Activated gamma-delta T cell treated with anti-CD3 and anti-CD28 coated beads, Interleukin-2, amount 50 U/mL, for 16 hours (primary cell): ENCODE measurements at regions not wholly inside any gene's neighbourhood (a gene's known extent, or its start where the extent isn't known, plus 50 kb on each side); places are given as distances from the start of the nearest gene placed in this dataset.
"Not testable (repeated sequence)": the region's sequence is repeated elsewhere in the genome, so short reads cannot be mapped to it uniquely, and the experiment has no call there.

ENCODE experiments used
- DNase-seq: peaks from one replicate; pipeline ENCODE4 v3.0.0-alpha.2; 2020; ENCODE audit warnings: low read depth

GRCh38 chr9:108031221-108031620 is 541.7 kb upstream of the KLF4 start:
- DNase-seq: not testable (repeated sequence)

- not testable (repeated sequence) for DNase-seq
Measured at GRCh38 chr9:108026718-108027117, 537.1 kb upstream of the KLF4 start.

- no peak for DNase-seq
Measured at GRCh38 chr9:108024604-108025003, 535.0 kb upstream of the KLF4 start.

- no peak for DNase-seq
Measured at GRCh38 chr9:108022246-108022935, 532.8 kb upstream of the KLF4 start.

- DNase-seq: no peak
Measured at GRCh38 chr9:108021096-108021710, 531.6 kb upstream of the KLF4 start.

- no peak for DNase-seq
Measured at GRCh38 chr9:108019821-108020220, 530.3 kb upstream of the KLF4 start.

GRCh38 chr9:108017671-108018070 is 528.1 kb upstream of the KLF4 start:
- no peak for DNase-seq

- no peak for DNase-seq
Measured at GRCh38 chr9:108016446-108016845, 526.9 kb upstream of the KLF4 start.

- no peak for DNase-seq
Measured at GRCh38 chr9:108015690-108016089, 526.1 kb upstream of the KLF4 start.

GRCh38 chr9:108014353-108014752 is 524.8 kb upstream of the KLF4 start:
- DNase-seq: no peak

GRCh38 chr9:108012886-108013665 is 523.5 kb upstream of the KLF4 start:
- no peak for DNase-seq

- no peak for DNase-seq
Measured at GRCh38 chr9:108012405-108012804, 522.8 kb upstream of the KLF4 start.

GRCh38 chr9:108003526-108003925 is 514.0 kb upstream of the KLF4 start:
- no peak for DNase-seq

GRCh38 chr9:108002371-108002956 is 512.9 kb upstream of the KLF4 start:
- no peak for DNase-seq

- no peak for DNase-seq
Measured at GRCh38 chr9:108001237-108001636, 511.7 kb upstream of the KLF4 start.

GRCh38 chr9:107999890-108000289 is 510.3 kb upstream of the KLF4 start:
- DNase-seq: no peak

- no peak for DNase-seq
Measured at GRCh38 chr9:107999011-107999410, 509.4 kb upstream of the KLF4 start.

- DNase-seq: no peak
Measured at GRCh38 chr9:107994648-107995047, 505.1 kb upstream of the KLF4 start.

GRCh38 chr9:107992271-107992670 is 502.7 kb upstream of the KLF4 start:
- DNase-seq: no peak

- no peak for DNase-seq
Measured at GRCh38 chr9:107991581-107991980, 502.0 kb upstream of the KLF4 start.

GRCh38 chr9:107989544-107989943 is 500.0 kb upstream of the KLF4 start:
- no peak for DNase-seq

GRCh38 chr9:107989099-107989498 is 499.5 kb upstream of the KLF4 start:
- DNase-seq: no peak

- no peak for DNase-seq
Measured at GRCh38 chr9:107984956-107985355, 495.4 kb upstream of the KLF4 start.
